Mesenchymal stem cell (in vitro differentiated cells and primary cell): ENCODE measurements at regions not wholly inside any gene's neighbourhood (a gene's known extent, or its start where the extent isn't known, plus 50 kb on each side); places are given as distances from the start of the nearest gene placed in this dataset.

Source experiments
- DNase-seq: peaks from one replicate; pipeline ENCODE4 v3.0.0-alpha.2; 2013
- H2AFZ ChIP-seq: one replicate; pipeline ENCODE4 v1.6.1; 2013; ENCODE audit warnings: low read depth, mild to moderate bottlenecking, control low read depth, inconsistent platforms, low read length, moderate library complexity
- H2AK5ac ChIP-seq: 2 replicates; pipeline ENCODE4 v1.6.1; 2013; ENCODE audit warnings: low read length, moderate library complexity, mild to moderate bottlenecking, inconsistent platforms; ENCODE audit not compliant: severe bottlenecking
- H2BK120ac ChIP-seq: one replicate; pipeline ENCODE4 v1.6.1; 2013; ENCODE audit warnings: low read depth, mild to moderate bottlenecking, inconsistent platforms, low read length, moderate library complexity
- H2BK12ac ChIP-seq, 2 experiments: one replicate each; pipeline ENCODE4 v1.6.1; 2013; ENCODE audit warnings: inconsistent platforms in 2 of 2, low read length in 2 of 2, mild to moderate bottlenecking in 2 of 2, moderate library complexity in 2 of 2, control low read depth in 1 of 2
- H2BK15ac ChIP-seq: one replicate; pipeline ENCODE4 v1.6.1; 2013; ENCODE audit warnings: mild to moderate bottlenecking, low read depth, inconsistent platforms; ENCODE audit not compliant: poor library complexity, severe bottlenecking
- H2BK5ac ChIP-seq: 2 replicates; pipeline ENCODE4 v1.6.1; 2013; ENCODE audit warnings: low read depth, mild to moderate bottlenecking, low read length, control low read depth, inconsistent platforms; ENCODE audit not compliant: poor library complexity, severe bottlenecking
- H3K14ac ChIP-seq, 2 experiments: one replicate each; pipeline ENCODE4 v1.6.1; 2013; ENCODE audit warnings: inconsistent platforms in 2 of 2, low read length in 2 of 2, control low read depth in 1 of 2, mild to moderate bottlenecking in 1 of 2, moderate library complexity in 1 of 2
- H3K18ac ChIP-seq, 2 experiments: one replicate each; pipeline ENCODE4 v1.6.1; 2013; ENCODE audit warnings: inconsistent platforms in 2 of 2, low read length in 2 of 2, control low read depth in 1 of 2, low read depth in 1 of 2, mild to moderate bottlenecking in 1 of 2
- H3K23ac ChIP-seq, 2 experiments: one replicate each; pipeline ENCODE4 v1.6.1; 2013; ENCODE audit warnings: inconsistent platforms in 2 of 2, low read length in 2 of 2, mild to moderate bottlenecking in 2 of 2, moderate library complexity in 2 of 2, control low read depth in 1 of 2
- H3K27ac ChIP-seq: 2 replicates; pipeline ENCODE4 v1.5.1; 2013; ENCODE audit warnings: mild to moderate bottlenecking, moderate library complexity, low read length, control low read depth, inconsistent platforms; ENCODE audit not compliant: poor library complexity, severe bottlenecking
- H3K27me3 ChIP-seq, 2 experiments: 2 replicates each; pipeline versions ENCODE4 v1.6.1 to v1.7.0; 2013; ENCODE audit warnings: low read length in 2 of 2, mild to moderate bottlenecking in 2 of 2, moderate library complexity in 2 of 2, control low read depth in 1 of 2, inconsistent platforms in 1 of 2; ENCODE audit not compliant: control insufficient read depth in 1 of 2, insufficient read depth in 1 of 2
- H3K36me3 ChIP-seq, 2 experiments: 2 replicates each; pipeline versions ENCODE4 v1.6.1 to v1.7.0; 2013; ENCODE audit warnings: low read length in 2 of 2, control low read depth in 1 of 2, inconsistent platforms in 1 of 2, low read depth in 1 of 2, mild to moderate bottlenecking in 1 of 2; ENCODE audit not compliant: insufficient read depth in 2 of 2, control insufficient read depth in 1 of 2
- H3K4ac ChIP-seq, 2 experiments: one replicate each; pipeline ENCODE4 v1.6.1; 2013; ENCODE audit warnings: inconsistent platforms in 2 of 2, low read length in 2 of 2, mild to moderate bottlenecking in 2 of 2, moderate library complexity in 2 of 2, control low read depth in 1 of 2, low read depth in 1 of 2
- H3K4me1 ChIP-seq: 2 replicates; pipeline ENCODE4 v1.6.1; 2013; ENCODE audit warnings: low read depth, low read length, control low read depth; ENCODE audit not compliant: control insufficient read depth, insufficient read depth
- H3K4me2 ChIP-seq: 2 replicates; pipeline ENCODE4 v1.6.1; 2013; ENCODE audit warnings: low read length, mild to moderate bottlenecking, inconsistent platforms; ENCODE audit not compliant: poor library complexity, severe bottlenecking
- H3K4me3 ChIP-seq, 2 experiments: 2 replicates each; pipeline versions ENCODE4 v1.5.1 to v1.7.0; 2013; ENCODE audit warnings: low read length in 2 of 2, mild to moderate bottlenecking in 2 of 2, control low read depth in 1 of 2, low read depth in 1 of 2; ENCODE audit not compliant: insufficient read depth in 1 of 2
- H3K79me1 ChIP-seq: replicated peaks from 2 replicates; pipeline ENCODE4 v1.6.1; 2013; ENCODE audit warnings: mild to moderate bottlenecking, control low read depth, low read length, inconsistent platforms; ENCODE audit not compliant: poor library complexity, severe bottlenecking
- H3K9ac ChIP-seq: 2 replicates; pipeline ENCODE4 v1.7.0; 2013; ENCODE audit warnings: mild to moderate bottlenecking, low read length, moderate library complexity
- H3K9me3 ChIP-seq: 2 replicates; pipeline ENCODE4 v1.7.0; 2013; ENCODE audit warnings: mild to moderate bottlenecking, low read length; ENCODE audit not compliant: control insufficient read depth
- H4K8ac ChIP-seq: one replicate; pipeline ENCODE4 v1.6.1; 2013; ENCODE audit warnings: inconsistent platforms, mild to moderate bottlenecking, low read length, moderate library complexity
- H4K91ac ChIP-seq: one replicate; pipeline ENCODE4 v1.6.1; 2013; ENCODE audit warnings: mild to moderate bottlenecking, low read length, inconsistent platforms
- WGBS: methylation state at CpG from one replicate; pipeline ENCODE4 v1.1.7; 2013; ENCODE audit warnings: mixed read lengths; 5-methylcytosine and 5-hydroxymethylcytosine counted together

GRCh38 chr15:49706805-49707204, 86.0 kb downstream of the DTWD1 start:
- WGBS, result 44% methylated on average over 1 of the region's 3 CpGs
- no peak overlapping the region for H4K8ac ChIP-seq
- H3K23ac ChIP-seq, result no peak overlapping the region
- H3K27ac ChIP-seq, result no peak overlapping the region
- no peak overlapping the region for H2BK12ac ChIP-seq
- no peak overlapping the region for H3K4me3 ChIP-seq
- no peak overlapping the region for H3K4me2 ChIP-seq
- H3K36me3 ChIP-seq, result no peaks in the 10 kb centered on the region
- H3K9me3 ChIP-seq, result peaks cover 38% of the 10 kb centered on the region
- H3K14ac ChIP-seq, result no peak overlapping the region
- H3K9ac ChIP-seq, result no peak overlapping the region
- DNase-seq, result no peak
- no peak overlapping the region for H2AFZ ChIP-seq
- no peaks in the 10 kb centered on the region for H3K4me1 ChIP-seq
- no peaks in the 10 kb centered on the region for H3K27me3 ChIP-seq
- H3K4ac ChIP-seq, result no peak overlapping the region
- H2BK5ac ChIP-seq, result no peak overlapping the region
- no peaks in the 10 kb centered on the region for H3K79me1 ChIP-seq
- H3K18ac ChIP-seq, result no peak overlapping the region
- no peak overlapping the region for H2BK120ac ChIP-seq
- no peak overlapping the region for H4K91ac ChIP-seq
- H2AK5ac ChIP-seq, result no peak overlapping the region
- no peak overlapping the region for H2BK15ac ChIP-seq

- no peak overlapping the region for H3K9ac ChIP-seq
- no peak overlapping the region for H3K18ac ChIP-seq
- no peaks in the 10 kb centered on the region for H3K36me3 ChIP-seq
- no peak overlapping the region for H3K4ac ChIP-seq
- no peak overlapping the region for H2AFZ ChIP-seq
- H3K27ac ChIP-seq, result no peak overlapping the region
- H3K14ac ChIP-seq, result no peak overlapping the region
- H3K4me1 ChIP-seq, result no peaks in the 10 kb centered on the region
- peaks cover 38% of the 10 kb centered on the region for H3K9me3 ChIP-seq
- no peak overlapping the region for H4K91ac ChIP-seq
- no CpG with 5 or more reads among the region's 1 CpG for WGBS
- no peaks in the 10 kb centered on the region for H3K79me1 ChIP-seq
- no peak overlapping the region for H2BK12ac ChIP-seq
- no peak overlapping the region for H3K4me2 ChIP-seq
- no peak overlapping the region for H3K4me3 ChIP-seq
- no peak for DNase-seq
- no peaks in the 10 kb centered on the region for H3K27me3 ChIP-seq
- H2BK15ac ChIP-seq, result no peak overlapping the region
- no peak overlapping the region for H2AK5ac ChIP-seq
- no peak overlapping the region for H3K23ac ChIP-seq
- no peak overlapping the region for H2BK120ac ChIP-seq
- H4K8ac ChIP-seq, result no peak overlapping the region
- H2BK5ac ChIP-seq, result no peak overlapping the region
Measured at GRCh38 chr15:49707598-49707997, 86.8 kb downstream of the DTWD1 start.

GRCh38 chr15:49709646-49710214, 88.9 kb downstream of the DTWD1 start:
- no peak overlapping the region for H4K8ac ChIP-seq

GRCh38 chr15:49712162-49712561, 91.3 kb downstream of the DTWD1 start:
- Histone ChIP-seq H4K91ac (no peak overlapping the region), H2BK5ac (no peak overlapping the region), H3K4me3 (no peak overlapping the region), H3K36me3 (no peaks in the 10 kb centered on the region), H3K27ac (no peak overlapping the region), H3K18ac (no peak overlapping the region), H2BK12ac (no peak overlapping the region), H3K27me3 (no peaks in the 10 kb centered on the region), H2AFZ (no peak overlapping the region), H3K4me2 (no peak overlapping the region), H3K4ac (no peak overlapping the region), H3K9ac (no peak overlapping the region), H2BK120ac (no peak overlapping the region), H3K79me1 (no peaks in the 10 kb centered on the region), H2BK15ac (no peak overlapping the region), H3K4me1 (no peaks in the 10 kb centered on the region), H2AK5ac (no peak overlapping the region), H3K14ac (no peak overlapping the region), H3K9me3 (peaks cover 38% of the 10 kb centered on the region), H3K23ac (no peak overlapping the region), H4K8ac (no peak overlapping the region)
- WGBS, result 98% methylated on average over 3 of the region's 3 CpGs
- no peak for DNase-seq

More at GRCh38 chr15:49709646-49710214, 88.9 kb downstream of the DTWD1 start:
- Histone ChIP-seq H4K91ac (no peak overlapping the region), H2BK15ac (no peak overlapping the region), H3K4ac (no peak overlapping the region), H2AFZ (no peak overlapping the region), H3K9me3 (peaks cover 38% of the 10 kb centered on the region), H3K36me3 (no peaks in the 10 kb centered on the region), H3K27me3 (no peaks in the 10 kb centered on the region), H2BK5ac (no peak overlapping the region), H3K4me1 (no peaks in the 10 kb centered on the region), H2AK5ac (no peak overlapping the region), H3K4me3 (no peak overlapping the region), H2BK120ac (no peak overlapping the region), H3K23ac (no peak overlapping the region), H3K4me2 (no peak overlapping the region), H2BK12ac (no peak overlapping the region), H3K27ac (no peak overlapping the region), H3K18ac (no peak overlapping the region), H3K14ac (no peak overlapping the region), H3K79me1 (no peaks in the 10 kb centered on the region), H3K9ac (no peak overlapping the region)
- DNase-seq, result no peak
- 100% methylated on average over 1 of the region's 1 CpG for WGBS
